ENCODE measurements at regions not wholly inside any gene's neighbourhood (a gene's known extent, or its start where the extent isn't known, plus 50 kb on each side); places are given as distances from the start of the nearest gene placed in this dataset.

DNA sequence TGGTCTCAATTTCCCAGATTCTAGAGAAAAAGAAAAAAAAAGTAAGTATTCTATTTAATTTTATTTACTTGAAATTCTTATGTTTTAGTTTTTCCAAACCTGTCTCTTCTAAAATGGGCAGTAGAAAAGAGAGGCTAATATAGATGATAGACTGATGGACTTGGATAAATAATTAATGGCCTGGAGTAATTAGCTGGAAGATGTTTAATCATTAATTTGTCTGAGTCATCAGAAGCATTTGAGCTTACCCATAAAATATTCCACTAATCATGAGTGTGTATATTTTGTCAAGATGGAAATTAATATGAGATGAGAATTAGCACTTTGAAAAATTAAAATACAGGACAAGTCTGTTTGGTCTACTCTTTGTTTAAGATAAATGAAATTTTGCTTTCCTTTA lies 212.1 kb upstream of the MIR17HG start:
- no peak for DNase-seq

DNA sequence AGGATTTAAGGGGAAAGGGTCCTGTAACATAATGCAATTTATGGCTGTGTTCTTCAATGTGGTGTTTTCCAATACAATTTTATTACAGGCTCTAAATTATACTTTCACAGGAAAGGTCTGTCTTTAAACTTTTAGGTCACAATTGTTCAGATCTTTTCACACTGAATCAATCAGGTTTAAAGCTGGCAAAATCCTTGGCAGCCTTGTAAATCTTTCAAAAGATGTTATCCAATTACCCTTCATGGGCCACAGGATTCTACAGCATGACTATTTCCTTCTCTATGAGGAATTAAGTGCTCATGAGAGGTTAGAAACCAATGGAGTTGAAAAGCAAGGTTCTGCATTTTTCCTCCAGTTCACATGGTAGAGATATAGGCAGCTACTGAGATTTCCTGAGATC lies 211.5 kb upstream of the MIR17HG start:
- DNase-seq: no peak

GRCh38 chr13:91136806-91137205 lies 210.7 kb upstream of the MIR17HG start:
- no peak for DNase-seq

DNA sequence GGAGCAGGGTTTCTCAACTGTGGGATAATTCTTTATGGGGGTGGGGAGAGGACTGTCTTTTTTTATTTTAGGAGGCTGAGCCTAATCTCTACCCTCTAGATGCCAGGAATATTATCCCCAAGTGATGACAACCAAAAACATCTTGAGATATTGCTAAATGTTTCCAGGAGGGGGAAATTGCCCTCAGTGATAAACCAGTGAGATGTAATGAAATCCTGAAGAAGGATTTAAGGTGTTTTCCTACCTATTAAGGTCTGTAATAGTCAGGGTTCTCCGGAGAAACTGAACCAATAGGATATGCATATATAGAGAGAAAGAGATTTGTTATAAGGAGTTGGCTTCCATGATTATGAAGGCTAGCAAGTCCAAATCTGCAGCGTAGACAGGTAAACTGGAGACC lies 208.3 kb upstream of the MIR17HG start:
- no peak for DNase-seq

DNA sequence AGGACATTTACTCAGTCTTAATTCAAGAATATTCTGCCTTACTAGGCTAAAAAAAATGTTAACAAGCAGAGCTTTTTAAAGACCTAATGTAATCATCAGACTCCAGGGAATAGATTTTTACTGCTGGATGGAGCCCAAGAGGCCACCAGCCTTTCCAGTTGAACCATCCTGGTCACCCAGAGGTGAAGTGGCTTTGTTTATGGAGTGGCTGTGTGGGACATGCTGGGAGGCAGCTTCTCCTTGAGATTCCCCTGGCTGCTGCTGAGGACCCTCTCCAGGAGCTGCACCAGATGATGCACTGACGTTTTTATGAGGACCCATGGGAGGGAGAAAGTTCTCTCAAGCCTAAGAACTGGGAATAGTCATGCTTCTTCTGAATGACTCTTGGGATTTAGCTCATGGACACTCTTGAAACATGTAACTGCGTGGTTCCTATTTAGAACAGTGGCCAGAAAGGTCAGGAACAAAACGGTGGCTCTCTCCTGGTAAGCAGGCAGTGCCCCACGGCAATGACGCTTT lies 205.9 kb upstream of the MIR17HG start:
- DNase-seq: no peak

DNA sequence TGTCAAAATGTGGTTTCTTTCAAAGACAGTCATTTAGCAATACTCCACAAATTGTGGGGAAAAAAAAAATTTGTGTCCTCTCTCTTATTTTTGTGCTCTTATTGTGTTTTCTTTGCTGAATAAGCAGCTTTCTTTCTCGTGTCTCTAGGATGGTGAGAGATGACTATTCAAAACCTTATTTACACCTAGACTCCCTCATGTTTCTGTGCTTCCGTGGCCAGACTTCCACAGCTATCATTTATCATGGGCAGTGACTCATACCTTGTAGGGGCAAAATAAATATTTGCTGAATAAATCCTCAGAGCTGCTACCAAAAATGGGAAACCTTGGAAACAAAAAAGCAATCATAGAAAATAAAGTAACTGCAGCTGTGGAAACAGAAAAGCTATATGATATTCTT lies 204.9 kb upstream of the MIR17HG start:
- DNase-seq: no peak

GRCh38 chr13:91144054-91144453 lies 203.4 kb upstream of the MIR17HG start:
- no peak for DNase-seq

DNA sequence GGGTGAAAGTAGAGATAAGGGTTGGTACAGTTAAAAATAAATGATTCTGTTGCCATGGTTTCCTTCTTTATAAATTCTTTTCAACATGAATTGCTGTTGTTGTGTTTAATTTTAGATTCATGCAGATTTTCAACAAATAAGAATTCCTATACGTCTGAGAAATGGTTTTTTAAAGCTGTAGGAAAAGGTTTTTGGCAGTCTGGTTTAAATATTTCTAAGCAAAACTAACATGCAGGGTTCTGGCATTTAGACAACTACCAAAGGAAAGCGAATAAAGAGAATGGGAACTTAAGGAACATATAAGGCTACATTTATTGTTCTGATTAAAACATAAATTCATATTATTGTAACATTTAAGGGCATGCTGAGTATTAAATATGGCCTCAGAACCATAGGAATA lies 203.0 kb upstream of the MIR17HG start:
- no peak for DNase-seq

GRCh38 chr13:91145571-91146205 lies 201.8 kb upstream of the MIR17HG start:
- no peak for DNase-seq

DNA sequence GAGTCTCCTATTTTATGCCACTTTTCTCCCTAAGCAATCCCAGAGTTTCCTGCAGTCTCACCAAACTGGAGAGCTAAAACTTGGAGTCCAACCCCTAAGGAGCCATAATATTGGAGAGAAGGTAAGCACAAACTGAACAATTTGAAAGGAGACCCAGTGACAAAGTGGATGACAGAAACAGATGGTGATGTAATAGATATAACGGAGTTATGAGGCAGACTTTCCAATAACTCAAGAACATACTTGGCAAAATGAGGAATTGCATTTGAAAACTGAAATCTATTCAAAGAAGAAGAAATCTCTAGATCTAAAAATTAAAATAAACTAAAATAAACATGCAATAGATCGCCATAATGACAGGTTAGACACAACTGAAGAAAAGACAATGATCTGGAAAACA lies 200.9 kb upstream of the MIR17HG start:
- DNase-seq: no peak

GRCh38 chr13:91148098-91148497 lies 199.4 kb upstream of the MIR17HG start:
- no peak for DNase-seq

DNA sequence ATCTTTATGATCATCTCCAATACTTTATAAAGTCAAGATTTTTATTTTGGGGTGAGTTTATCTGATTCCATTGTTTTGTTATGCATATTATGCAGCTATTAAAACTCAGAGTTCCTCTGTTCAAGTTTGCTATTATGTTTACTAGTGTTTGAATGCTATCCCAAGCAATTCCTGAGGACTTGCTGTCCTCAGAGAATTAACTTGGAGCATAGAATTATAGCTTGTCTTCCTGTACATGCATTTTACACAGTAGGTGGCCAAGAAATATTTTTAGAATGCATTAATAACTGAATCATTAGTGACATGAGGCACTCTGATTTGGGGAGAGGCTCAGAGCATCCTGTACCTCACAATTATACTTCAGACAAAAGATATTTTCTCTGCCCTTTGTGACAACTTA lies 195.6 kb upstream of the MIR17HG start:
- no peak for DNase-seq

DNA sequence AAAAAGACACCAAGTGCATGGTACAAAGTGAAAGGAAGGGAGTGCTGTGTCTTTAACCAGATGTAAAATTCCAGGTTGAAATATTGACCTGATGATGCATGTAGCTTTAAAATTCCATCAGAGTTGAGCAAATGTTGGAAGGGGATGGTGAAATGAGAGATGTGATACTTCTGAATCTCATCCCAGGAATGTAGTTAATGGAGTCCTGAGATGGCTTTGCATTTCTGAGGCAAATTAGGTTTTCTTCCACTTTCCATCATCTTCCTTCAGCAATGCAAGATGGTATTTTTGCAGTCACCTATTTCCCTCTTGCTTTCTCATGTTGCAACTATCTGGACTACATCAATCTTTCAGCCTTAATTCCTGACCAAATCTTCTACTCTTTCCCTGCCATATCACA lies 194.1 kb upstream of the MIR17HG start:
- DNase-seq: no peak

GRCh38 chr13:91154558-91155353 lies 192.7 kb upstream of the MIR17HG start:
- DNase-seq: no peak

DNA sequence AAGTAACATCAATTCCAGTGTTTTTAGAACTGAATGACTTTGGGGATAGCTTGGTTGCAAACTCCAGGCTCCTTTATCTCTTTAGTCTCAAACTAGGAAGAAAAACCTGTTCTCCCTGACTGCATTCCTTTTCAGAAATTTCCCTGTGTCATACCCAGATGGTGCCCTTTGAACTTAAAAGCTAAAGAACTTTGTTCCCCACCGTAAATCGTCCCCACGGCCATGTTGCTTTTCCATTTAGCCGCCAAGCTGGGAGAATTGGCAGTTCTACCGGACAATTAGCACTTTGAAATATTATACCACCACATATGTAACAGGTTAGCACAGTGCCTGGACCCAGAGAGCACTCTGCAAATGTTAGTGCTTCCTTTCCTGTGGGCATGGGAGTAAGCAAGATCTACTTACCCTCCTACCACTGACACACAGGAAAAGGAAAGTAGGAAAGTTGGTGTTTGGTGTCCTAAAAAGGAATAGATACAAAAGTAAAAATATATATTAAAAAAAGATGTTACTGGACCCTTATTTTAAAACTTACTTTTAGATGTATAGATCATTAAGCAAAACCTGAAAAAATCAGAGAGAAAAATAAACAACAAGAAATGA lies 191.9 kb upstream of the MIR17HG start:
- no peak for DNase-seq

- DNase-seq: no peak
Measured at GRCh38 chr13:91157273-91158016, 190.0 kb upstream of the MIR17HG start.

- DNase-seq: no peak
Measured at GRCh38 chr13:91158017-91158395, 189.5 kb upstream of the MIR17HG start.

DNA sequence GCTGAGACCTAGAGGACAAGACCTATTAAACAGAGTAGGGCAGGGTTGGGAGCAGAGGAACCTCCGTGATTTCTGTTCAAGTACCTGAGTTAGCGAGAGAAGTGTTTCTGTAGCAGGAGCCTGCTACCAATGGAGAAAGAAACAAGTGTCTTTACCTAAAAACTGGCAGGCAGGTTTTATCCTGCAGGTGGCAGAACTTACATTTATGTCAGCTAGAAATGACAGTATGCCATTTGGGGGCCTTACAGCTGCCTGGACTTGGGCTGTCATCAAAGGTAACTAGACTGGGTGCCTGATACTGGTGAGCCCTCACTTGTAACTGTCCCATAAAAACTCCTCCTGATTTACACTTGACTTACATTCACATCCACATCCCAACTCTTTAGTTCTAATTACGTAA lies 185.3 kb upstream of the MIR17HG start:
- DNase-seq: no peak

- no peak for DNase-seq
Measured at GRCh38 chr13:91162589-91162988, 184.9 kb upstream of the MIR17HG start.

DNA sequence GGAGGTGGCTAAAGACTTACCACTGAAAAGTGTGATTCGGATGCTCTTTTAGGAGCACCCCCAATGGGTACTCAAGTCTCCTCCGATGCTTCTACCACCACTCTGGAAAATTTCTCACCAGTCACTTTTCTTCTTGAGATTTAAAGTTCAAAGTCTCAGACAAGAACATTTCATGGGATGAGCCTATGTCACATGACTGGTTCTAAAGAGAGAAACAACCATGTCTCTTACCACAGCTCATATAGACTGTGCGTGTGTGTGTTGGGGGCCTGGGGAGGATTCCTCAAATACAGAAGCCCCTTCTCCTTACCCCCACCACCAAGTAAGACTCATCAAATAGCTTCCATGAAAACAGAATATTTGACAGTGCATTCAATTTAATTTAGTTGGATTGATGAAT lies 181.7 kb upstream of the MIR17HG start:
- no peak for DNase-seq

GRCh38 chr13:91166714-91167511 lies 180.6 kb upstream of the MIR17HG start:
- DNase-seq: no peak

- DNase-seq: no peak
Measured at GRCh38 chr13:91167706-91168385, 179.6 kb upstream of the MIR17HG start.

All from effector CD8-positive, alpha-beta T cell (primary cell).